ENCODE measurements at regions not wholly inside any gene's neighbourhood (a gene's known extent, or its start where the extent isn't known, plus 50 kb on each side); places are given as distances from the start of the nearest gene placed in this dataset.

- TF ChIP-seq SIN3A (IDR thresholded peaks at IDR 0.05; ENCODE audit: borderline replicate concordance, insufficient read depth, low read length): no peak
- no peak for TF ChIP-seq POLR2AphosphoS5 (IDR thresholded peaks at IDR 0.05; ENCODE audit: low read depth, low read length)
- TF ChIP-seq FOXP2 (optimal IDR thresholded peaks at IDR 0.05; ENCODE audit: borderline replicate concordance, extremely low read depth, extremely low read length, insufficient read depth): no peak
- no peak for TF ChIP-seq TAF1 (IDR thresholded peaks at IDR 0.05; ENCODE audit: borderline replicate concordance, insufficient read depth, low read length)
- TF ChIP-seq REST (IDR thresholded peaks at IDR 0.05; ENCODE audit: insufficient read depth in 1 of 2, low read depth in 2 of 2, low read length in 2 of 2): no peak
Measured at GRCh38 chr4:138964716-138965426, 50.7 kb upstream of the NOCT start.

GRCh38 chr4:138963412-138963811 is 52.2 kb upstream of the NOCT start:
- TF ChIP-seq FOXP2 (optimal IDR thresholded peaks at IDR 0.05; ENCODE audit: borderline replicate concordance, extremely low read depth, extremely low read length, insufficient read depth) (no peak), REST (IDR thresholded peaks at IDR 0.05; ENCODE audit: insufficient read depth in 1 of 2, low read depth in 2 of 2, low read length in 2 of 2) (no peak), POLR2AphosphoS5 (IDR thresholded peaks at IDR 0.05; ENCODE audit: low read depth, low read length) (no peak), SIN3A (IDR thresholded peaks at IDR 0.05; ENCODE audit: borderline replicate concordance, insufficient read depth, low read length) (no peak), TAF1 (IDR thresholded peaks at IDR 0.05; ENCODE audit: borderline replicate concordance, insufficient read depth, low read length) (no peak)

GRCh38 chr4:138961664-138962063 is 53.9 kb upstream of the NOCT start:
- TF ChIP-seq SIN3A (IDR thresholded peaks at IDR 0.05; ENCODE audit: borderline replicate concordance, insufficient read depth, low read length) (no peak), REST (IDR thresholded peaks at IDR 0.05; ENCODE audit: insufficient read depth in 1 of 2, low read depth in 2 of 2, low read length in 2 of 2) (no peak)

- TF ChIP-seq POLR2AphosphoS5 (IDR thresholded peaks at IDR 0.05; ENCODE audit: low read depth, low read length) (no peak), TAF1 (IDR thresholded peaks at IDR 0.05; ENCODE audit: borderline replicate concordance, insufficient read depth, low read length) (no peak), FOXP2 (optimal IDR thresholded peaks at IDR 0.05; ENCODE audit: borderline replicate concordance, extremely low read depth, extremely low read length, insufficient read depth) (no peak), SIN3A (IDR thresholded peaks at IDR 0.05; ENCODE audit: borderline replicate concordance, insufficient read depth, low read length) (no peak), REST (IDR thresholded peaks at IDR 0.05; ENCODE audit: insufficient read depth in 1 of 2, low read depth in 2 of 2, low read length in 2 of 2) (no peak)
Measured at GRCh38 chr4:138961129-138961528, 54.5 kb upstream of the NOCT start.

Data from PFSK-1 (cell line).